Progenitor cell of endocrine pancreas (in vitro differentiated cells): ENCODE measurements at regions not wholly inside any gene's neighbourhood (a gene's known extent, or its start where the extent isn't known, plus 50 kb on each side); places are given as distances from the start of the nearest gene placed in this dataset.

ENCODE experiments used
- DNase-seq: peaks from one replicate; pipeline ENCODE4 v3.0.0; 2021; ENCODE audit warnings: low spot score; ENCODE audit not compliant: unreplicated experiment
- H3K27ac Mint-ChIP-seq: 2 replicates; pipeline ENCODE4 v1.8.0; 2021; ENCODE audit warnings: mild to moderate bottlenecking, moderate library complexity, mixed read lengths
- H3K27me3 Mint-ChIP-seq: 2 replicates; pipeline ENCODE4 v1.8.0; 2021; ENCODE audit warnings: mixed read lengths
- H3K36me3 Mint-ChIP-seq: 2 replicates; pipeline ENCODE4 v1.8.0; 2022; ENCODE audit warnings: mixed read lengths; ENCODE audit not compliant: insufficient read depth
- H3K4me1 Mint-ChIP-seq: 2 replicates; pipeline ENCODE4 v1.8.0; 2021; ENCODE audit warnings: low read depth, mixed read lengths
- H3K4me3 Mint-ChIP-seq: 2 replicates; pipeline ENCODE4 v1.8.0; 2021; ENCODE audit warnings: low read depth, mild to moderate bottlenecking, moderate library complexity, mixed read lengths
- H3K9me3 Mint-ChIP-seq: 2 replicates; pipeline ENCODE4 v1.8.0; 2021; ENCODE audit warnings: low read depth, mixed read lengths
- TF ChIP-seq, protein P1 (sequence below): fragments of 200-600 bp; sonication (generic); IDR thresholded peaks from one replicate; pipeline ENCODE4 v1.5.0; 2021; ENCODE audit warnings: antibody characterized with exemption, mild to moderate bottlenecking; ENCODE audit not compliant: unreplicated experiment

DNA sequence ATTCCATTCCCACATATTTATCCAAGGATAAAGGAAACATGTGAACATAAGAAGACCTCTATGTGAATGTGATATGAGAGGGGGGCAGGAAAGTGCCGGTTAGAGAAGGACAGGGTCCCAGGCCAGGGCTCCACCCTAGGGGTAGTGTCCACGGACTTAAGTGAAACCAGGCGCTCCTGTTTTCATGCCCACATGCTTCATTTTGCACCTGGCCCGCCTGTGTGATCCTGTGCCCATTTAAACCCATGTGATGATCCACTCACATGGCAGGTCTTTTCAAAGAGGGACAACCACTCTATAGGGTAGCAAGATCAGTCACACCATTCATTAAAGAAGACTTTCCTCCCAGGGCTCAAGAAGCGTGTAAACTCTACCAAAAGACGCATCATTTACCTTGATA lies 865.3 kb upstream of the GJE1 start:
- Mint-ChIP-seq H3K27ac (no peak overlapping the region), H3K9me3 (no peaks in the 10 kb centered on the region), H3K27me3 (no peaks in the 10 kb centered on the region), H3K4me3 (no peak overlapping the region), H3K36me3 (no peaks in the 10 kb centered on the region), H3K4me1 (peaks cover 14% of the 10 kb centered on the region)
- TF ChIP-seq, protein P1, sequence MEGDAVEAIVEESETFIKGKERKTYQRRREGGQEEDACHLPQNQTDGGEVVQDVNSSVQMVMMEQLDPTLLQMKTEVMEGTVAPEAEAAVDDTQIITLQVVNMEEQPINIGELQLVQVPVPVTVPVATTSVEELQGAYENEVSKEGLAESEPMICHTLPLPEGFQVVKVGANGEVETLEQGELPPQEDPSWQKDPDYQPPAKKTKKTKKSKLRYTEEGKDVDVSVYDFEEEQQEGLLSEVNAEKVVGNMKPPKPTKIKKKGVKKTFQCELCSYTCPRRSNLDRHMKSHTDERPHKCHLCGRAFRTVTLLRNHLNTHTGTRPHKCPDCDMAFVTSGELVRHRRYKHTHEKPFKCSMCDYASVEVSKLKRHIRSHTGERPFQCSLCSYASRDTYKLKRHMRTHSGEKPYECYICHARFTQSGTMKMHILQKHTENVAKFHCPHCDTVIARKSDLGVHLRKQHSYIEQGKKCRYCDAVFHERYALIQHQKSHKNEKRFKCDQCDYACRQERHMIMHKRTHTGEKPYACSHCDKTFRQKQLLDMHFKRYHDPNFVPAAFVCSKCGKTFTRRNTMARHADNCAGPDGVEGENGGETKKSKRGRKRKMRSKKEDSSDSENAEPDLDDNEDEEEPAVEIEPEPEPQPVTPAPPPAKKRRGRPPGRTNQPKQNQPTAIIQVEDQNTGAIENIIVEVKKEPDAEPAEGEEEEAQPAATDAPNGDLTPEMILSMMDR: no peak
- DNase-seq: no peak

DNA sequence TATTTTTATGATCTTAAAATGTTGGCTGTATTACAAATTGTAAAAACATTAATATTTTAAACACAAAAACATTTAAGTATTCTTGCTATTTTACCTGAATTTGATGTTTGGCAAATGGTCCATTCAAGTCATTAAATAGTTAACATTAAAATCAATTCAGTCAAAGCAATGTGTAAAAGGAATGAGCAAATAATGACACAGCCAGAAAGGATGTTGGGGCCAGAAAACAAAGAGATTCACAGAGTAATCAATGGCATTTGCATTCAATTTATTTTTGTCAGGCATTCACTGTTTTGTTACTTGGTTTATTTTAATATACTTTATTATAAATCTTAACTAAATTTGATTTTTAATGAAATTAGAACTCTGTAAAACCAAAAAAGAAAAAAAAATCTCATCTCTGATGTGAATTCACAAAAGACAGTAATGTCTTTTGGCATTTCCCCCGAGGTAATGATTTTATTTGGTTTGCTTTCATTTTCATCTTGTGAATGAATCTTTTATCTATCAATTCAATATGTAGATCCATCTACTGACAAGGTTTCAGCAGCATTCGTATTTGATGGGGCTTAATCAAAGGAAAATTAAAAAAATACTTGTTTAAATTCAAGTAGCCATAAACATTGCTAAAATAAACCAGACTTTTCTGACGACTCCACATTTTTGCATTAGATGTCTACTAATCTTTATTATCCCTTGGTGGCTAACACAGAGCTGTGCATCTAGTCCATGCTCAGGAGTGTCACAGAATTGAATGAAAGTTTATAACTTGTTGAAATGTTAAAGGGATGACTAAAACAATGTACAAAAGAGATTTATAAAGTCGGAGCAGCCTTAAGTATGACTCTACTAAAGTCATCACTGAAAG lies 866.7 kb upstream of the GJE1 start:
- TF ChIP-seq, protein P1: no peak
- H3K9me3 Mint-ChIP-seq: no peaks in the 10 kb centered on the region
- no peak overlapping the region for H3K4me3 Mint-ChIP-seq
- no peaks in the 10 kb centered on the region for H3K36me3 Mint-ChIP-seq
- H3K27ac Mint-ChIP-seq: no peak overlapping the region
- DNase-seq: no peak
- no peaks in the 10 kb centered on the region for H3K27me3 Mint-ChIP-seq
- peaks cover 14% of the 10 kb centered on the region for H3K4me1 Mint-ChIP-seq

DNA sequence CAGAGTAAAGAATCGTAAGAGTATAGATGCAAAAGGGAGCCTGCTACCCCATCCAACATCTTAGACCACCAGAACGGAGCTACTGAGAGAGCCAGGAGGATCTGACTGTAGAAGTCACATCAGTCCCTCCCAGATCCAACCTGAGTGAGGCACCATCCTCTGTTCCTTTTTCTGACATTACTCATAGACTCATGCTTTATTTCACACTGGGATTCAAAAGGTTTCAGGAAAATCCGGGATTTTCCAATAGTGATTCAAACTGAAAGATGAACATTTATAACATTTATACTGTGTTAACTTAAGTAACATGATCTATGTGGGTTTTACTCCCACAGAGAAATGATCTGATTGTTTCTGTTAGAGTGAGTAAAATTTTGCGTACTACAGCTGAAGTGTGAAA lies 868.6 kb upstream of the GJE1 start:
- Mint-ChIP-seq H3K27ac (no peak overlapping the region), H3K36me3 (no peaks in the 10 kb centered on the region), H3K27me3 (no peaks in the 10 kb centered on the region), H3K4me1 (peaks cover 14% of the 10 kb centered on the region), H3K4me3 (no peak overlapping the region), H3K9me3 (no peaks in the 10 kb centered on the region)
- TF ChIP-seq, protein P1: no peak
- no peak for DNase-seq

DNA sequence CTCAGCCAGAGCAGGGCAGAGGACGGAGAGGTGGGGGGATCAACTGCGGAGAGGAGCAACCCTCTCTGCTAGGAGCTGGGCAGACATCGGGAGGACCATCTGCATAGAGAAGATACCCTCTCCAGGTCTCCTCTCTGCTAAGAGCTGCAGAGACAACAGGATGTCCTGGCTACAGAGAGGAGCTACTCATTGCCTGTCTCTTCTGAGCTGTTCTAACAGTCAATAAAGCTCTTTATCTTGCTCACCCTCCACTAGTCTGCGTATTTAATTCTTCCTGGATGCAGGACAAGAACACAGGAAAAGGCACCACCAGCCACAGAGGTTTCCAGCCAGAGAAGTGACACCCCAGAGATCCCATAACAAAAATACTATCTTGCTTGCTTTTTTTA lies 871.1 kb upstream of the GJE1 start:
- no peak overlapping the region for H3K27ac Mint-ChIP-seq
- H3K4me1 Mint-ChIP-seq: peaks cover 8% of the 10 kb centered on the region
- H3K4me3 Mint-ChIP-seq: no peak overlapping the region
- H3K9me3 Mint-ChIP-seq: no peaks in the 10 kb centered on the region
- no peaks in the 10 kb centered on the region for H3K27me3 Mint-ChIP-seq
- DNase-seq: no peak
- TF ChIP-seq, protein P1: no peak
- H3K36me3 Mint-ChIP-seq: no peaks in the 10 kb centered on the region

DNA sequence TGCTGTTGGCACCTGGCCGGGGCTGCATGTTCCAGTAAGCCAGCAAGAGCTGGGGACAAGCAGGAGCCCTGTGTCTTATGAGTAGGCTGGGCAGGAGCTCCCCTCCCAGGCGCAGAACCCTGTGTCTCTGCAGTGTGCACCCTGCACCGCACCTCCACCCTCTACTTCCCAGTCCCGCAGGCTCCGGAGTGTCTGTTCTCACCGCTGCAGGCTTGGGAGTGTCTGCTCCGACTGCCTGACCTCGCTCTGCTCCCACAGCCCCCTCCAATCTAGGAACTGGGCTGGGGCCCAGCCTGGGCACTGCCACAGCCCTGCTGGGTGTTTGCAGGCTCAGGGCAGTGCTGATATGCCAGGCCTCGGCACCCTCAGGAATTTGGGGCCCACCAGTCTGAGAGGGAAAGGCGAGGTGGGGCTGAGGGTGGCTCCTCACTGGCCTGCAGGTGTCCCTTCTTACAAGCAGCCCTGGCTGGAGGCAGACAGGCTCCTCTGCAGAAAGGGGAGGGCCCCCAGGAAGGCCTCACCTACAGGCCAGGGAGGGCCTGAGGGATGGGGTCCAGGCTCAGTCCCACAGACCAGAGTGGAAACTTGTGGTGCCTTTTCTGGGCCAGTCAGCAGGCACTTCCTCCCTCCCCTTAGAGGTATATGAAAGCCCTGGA lies 871.6 kb upstream of the GJE1 start:
- Mint-ChIP-seq H3K9me3 (peaks cover 3% of the 10 kb centered on the region), H3K36me3 (no peaks in the 10 kb centered on the region), H3K4me1 (peaks cover 4% of the 10 kb centered on the region), H3K27me3 (no peaks in the 10 kb centered on the region), H3K27ac (no peak overlapping the region), H3K4me3 (no peak overlapping the region)
- no peak for DNase-seq
- TF ChIP-seq, protein P1: no peak
